HG02840 (cell line): ENCODE measurements at regions not wholly inside any gene's neighbourhood (a gene's known extent, or its start where the extent isn't known, plus 50 kb on each side); places are given as distances from the start of the nearest gene placed in this dataset.

Source experiments
- ATAC-seq: cut with Tn5 transposase; IDR thresholded peaks from one replicate; pipeline ENCODE4 v1.9.1; 2021; ENCODE audit warnings: mild to moderate bottlenecking, moderate library complexity, moderate number of reproducible peaks; ENCODE audit not compliant: unreplicated experiment, low FRiP score

DNA sequence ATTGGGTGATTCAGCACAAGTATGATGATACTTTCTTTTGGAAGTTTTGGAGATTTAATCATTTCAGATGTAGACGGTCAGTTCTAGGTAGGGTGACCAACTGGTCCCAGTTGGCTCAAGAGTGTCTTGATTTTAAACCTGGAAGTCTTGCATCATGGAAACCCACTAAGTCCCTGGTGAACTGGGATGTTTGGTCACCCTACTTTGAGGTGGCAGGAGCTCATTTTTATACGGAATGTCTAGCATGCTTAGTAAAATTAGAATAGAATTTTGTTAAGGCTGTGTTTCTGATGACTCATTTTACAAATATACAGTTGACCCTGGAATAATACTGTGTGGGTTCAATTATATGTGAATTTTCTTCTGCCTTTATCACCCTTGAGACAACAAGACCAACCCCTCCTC is 61.5 kb upstream of the DOCK10 start:
- no peak for ATAC-seq

DNA sequence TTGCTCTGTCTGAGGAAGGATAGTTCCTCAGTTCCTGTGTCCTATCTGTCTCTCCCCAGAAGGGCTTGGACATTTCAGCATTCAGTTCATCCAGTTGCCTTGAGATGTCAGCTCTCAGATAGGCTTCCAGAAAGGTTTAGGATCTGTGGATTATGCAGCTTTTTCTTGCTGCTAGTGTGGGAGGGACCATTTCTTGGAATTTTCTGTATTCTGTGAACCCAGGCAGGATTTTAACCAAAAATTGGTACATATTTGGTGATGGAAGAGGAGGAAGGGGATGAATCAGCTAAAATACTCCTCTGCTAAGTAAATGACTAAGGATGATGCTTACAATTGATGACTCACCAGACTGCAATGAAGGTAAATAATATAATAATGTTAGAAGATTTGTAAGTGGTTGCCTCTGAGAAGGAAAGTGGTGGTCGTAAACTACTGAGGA is 58.6 kb upstream of the DOCK10 start:
- no peak for ATAC-seq

DNA sequence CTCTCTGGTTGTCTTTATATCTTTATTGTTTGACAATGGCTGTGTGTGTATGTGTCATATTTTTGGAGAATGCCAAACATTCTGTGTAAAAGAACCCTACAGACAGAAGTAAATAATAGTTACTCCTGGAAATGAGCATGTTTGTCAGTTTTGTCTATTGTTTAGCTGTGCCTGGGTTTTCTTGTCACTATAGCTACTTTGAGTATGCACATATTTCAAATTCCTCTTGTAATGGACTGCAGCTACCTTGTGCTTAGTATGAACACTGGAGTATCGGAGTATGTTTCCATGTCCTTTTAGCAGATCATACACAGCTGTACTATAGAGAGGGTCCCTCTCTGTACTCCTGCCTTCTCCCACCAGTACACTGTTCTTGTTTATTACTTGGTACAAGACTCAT is 58.0 kb upstream of the DOCK10 start:
- ATAC-seq, result no peak

DNA sequence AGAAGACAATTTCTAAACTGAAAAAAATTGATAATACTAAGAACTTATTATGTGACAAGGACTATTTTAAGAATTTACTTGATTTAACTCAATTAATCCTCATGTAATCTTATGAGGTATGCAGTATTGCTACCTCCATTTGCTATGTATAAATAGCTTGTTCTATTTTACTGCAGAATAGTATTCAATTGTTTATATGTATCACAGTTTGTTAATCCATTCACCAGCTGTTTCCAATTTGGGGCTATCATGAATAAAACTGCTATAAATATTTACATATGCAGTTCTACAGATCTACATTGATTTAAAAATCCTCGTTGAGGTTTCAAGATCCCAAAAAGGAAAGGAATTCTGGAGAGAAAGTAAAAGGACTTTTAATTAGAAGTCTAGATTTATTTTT is 54.8 kb upstream of the DOCK10 start:
- ATAC-seq, result no peak
